Activated CD4-positive, alpha-beta T cell treated with anti-CD3 and anti-CD28 coated beads, Interleukin-2, amount 50 U/mL, for 4 hours (primary cell): ENCODE measurements at regions not wholly inside any gene's neighbourhood (a gene's known extent, or its start where the extent isn't known, plus 50 kb on each side); places are given as distances from the start of the nearest gene placed in this dataset.

Source experiments
- DNase-seq, 2 experiments: peaks; one replicate each; pipeline ENCODE4 v3.0.0-alpha.2; 2020

GRCh38 chr17:79364315-79365094 lies 246.3 kb downstream of the RBFOX3 start:
- no peak for DNase-seq

- DNase-seq = no peak
These were observed 247.1 kb downstream of the RBFOX3 start for GRCh38 chr17:79363552-79364275.

GRCh38 chr17:79362772-79363305 lies 248.0 kb downstream of the RBFOX3 start:
- DNase-seq = no peak

GRCh38 chr17:79361873-79362771 lies 248.7 kb downstream of the RBFOX3 start:
- no peak for DNase-seq

- no peak for DNase-seq
These were observed 249.6 kb downstream of the RBFOX3 start for GRCh38 chr17:79361221-79361734.

- no peak for DNase-seq
These were observed 250.7 kb downstream of the RBFOX3 start for GRCh38 chr17:79360196-79360595.

GRCh38 chr17:79356839-79357447 lies 253.9 kb downstream of the RBFOX3 start:
- no peak for DNase-seq

GRCh38 chr17:79355165-79355564 lies 255.7 kb downstream of the RBFOX3 start:
- DNase-seq = no peak

GRCh38 chr17:79354173-79354820 lies 256.6 kb downstream of the RBFOX3 start:
- no peak for DNase-seq

GRCh38 chr17:79353548-79353947 lies 257.3 kb downstream of the RBFOX3 start:
- DNase-seq = no peak

- no peak for DNase-seq
These were observed 257.8 kb downstream of the RBFOX3 start for GRCh38 chr17:79353016-79353415.

GRCh38 chr17:79350533-79350932 lies 260.3 kb downstream of the RBFOX3 start:
- DNase-seq = no peak

GRCh38 chr17:79349506-79350400 lies 261.1 kb downstream of the RBFOX3 start:
- no peak for DNase-seq

GRCh38 chr17:79342376-79342775 lies 267.8 kb downstream of the ENGASE start:
- DNase-seq = no peak

- no peak for DNase-seq
These were observed 267.2 kb downstream of the ENGASE start for GRCh38 chr17:79341816-79342215.

- DNase-seq = no peak
These were observed 266.7 kb downstream of the ENGASE start for GRCh38 chr17:79341222-79341780.

GRCh38 chr17:79340333-79341221 lies 266.0 kb downstream of the ENGASE start:
- DNase-seq = no peak

- no peak for DNase-seq
These were observed 264.7 kb downstream of the ENGASE start for GRCh38 chr17:79339321-79339720.

- no peak for DNase-seq
These were observed 264.0 kb downstream of the ENGASE start for GRCh38 chr17:79338604-79339003.
